ENCODE measurements at regions not wholly inside any gene's neighbourhood (a gene's known extent, or its start where the extent isn't known, plus 50 kb on each side); places are given as distances from the start of the nearest gene placed in this dataset.

DNA sequence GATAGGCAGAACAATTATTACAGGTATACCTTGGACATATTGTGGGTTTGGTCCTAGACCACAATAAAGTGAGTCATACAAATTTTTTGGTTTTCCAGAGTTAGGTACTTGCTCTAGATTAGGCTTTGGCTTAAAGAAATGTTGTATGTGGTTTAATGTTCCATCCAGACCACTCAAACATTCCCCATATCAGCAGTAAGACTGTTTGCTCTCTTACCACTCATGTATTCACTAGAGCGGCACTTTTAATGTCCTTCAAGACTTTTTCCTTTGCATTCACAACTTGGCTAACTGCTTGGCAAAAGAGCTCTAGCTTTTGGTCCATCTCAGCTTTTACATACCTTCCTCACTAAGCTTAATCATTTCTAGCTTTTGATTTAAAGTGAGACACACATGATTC lies 250.5 kb upstream of the SETMAR start:
- H3K4me3 ChIP-seq (ENCODE audit: control insufficient read depth, low read depth, low read length): no peak overlapping the region
- DNase-seq (ENCODE audit: low read depth): no peak
- TF ChIP-seq, protein P1, sequence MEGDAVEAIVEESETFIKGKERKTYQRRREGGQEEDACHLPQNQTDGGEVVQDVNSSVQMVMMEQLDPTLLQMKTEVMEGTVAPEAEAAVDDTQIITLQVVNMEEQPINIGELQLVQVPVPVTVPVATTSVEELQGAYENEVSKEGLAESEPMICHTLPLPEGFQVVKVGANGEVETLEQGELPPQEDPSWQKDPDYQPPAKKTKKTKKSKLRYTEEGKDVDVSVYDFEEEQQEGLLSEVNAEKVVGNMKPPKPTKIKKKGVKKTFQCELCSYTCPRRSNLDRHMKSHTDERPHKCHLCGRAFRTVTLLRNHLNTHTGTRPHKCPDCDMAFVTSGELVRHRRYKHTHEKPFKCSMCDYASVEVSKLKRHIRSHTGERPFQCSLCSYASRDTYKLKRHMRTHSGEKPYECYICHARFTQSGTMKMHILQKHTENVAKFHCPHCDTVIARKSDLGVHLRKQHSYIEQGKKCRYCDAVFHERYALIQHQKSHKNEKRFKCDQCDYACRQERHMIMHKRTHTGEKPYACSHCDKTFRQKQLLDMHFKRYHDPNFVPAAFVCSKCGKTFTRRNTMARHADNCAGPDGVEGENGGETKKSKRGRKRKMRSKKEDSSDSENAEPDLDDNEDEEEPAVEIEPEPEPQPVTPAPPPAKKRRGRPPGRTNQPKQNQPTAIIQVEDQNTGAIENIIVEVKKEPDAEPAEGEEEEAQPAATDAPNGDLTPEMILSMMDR (IDR thresholded peaks at IDR 0.05; ENCODE audit: control insufficient read depth, insufficient read depth, low read depth, low read length, missing control alignments): no peak

DNA sequence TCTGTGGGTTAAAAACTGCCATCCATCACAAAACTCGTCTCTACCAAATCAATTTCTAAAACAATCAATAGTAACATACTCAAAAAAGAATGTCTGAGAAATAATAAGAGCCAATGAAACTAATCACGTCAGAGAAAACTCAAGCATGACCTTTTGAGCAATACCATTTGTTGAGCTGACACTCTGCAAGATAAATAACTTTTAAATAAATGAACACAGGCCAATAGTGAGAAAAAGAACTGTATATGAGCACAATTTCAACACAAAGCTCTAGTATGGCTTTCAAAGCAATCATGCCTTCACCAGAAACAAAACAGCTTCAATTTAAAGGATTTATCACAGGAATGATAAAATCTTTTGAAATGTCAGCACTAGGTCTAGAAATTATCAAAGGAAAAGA lies 249.2 kb upstream of the SETMAR start:
- no peak for DNase-seq (ENCODE audit: low read depth)
- TF ChIP-seq, protein P1 (IDR thresholded peaks at IDR 0.05; ENCODE audit: control insufficient read depth, insufficient read depth, low read depth, low read length, missing control alignments): no peak

DNA sequence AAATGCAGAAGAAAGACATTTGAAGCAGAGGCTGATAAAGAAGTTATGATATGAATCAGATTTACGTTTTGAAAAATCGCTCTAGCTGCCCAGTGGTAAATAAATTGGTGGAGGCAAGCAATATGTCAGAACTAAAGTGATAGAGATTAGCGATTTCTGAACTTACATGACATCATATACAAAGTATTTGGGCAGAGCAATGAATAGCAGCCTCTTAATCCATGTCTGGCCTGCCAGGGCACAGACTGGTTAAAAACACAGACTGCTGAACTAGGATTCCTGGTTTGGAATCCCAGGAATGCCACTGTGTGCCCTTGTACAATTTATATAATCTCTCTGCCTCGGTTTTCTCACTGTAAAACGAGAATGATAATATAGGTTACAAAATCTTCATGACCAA lies 243.1 kb upstream of the SETMAR start:
- TF ChIP-seq, protein P1 (IDR thresholded peaks at IDR 0.05; ENCODE audit: control insufficient read depth, insufficient read depth, low read depth, low read length, missing control alignments): no peak
- H3K4me3 ChIP-seq (ENCODE audit: control insufficient read depth, low read depth, low read length): no peak overlapping the region
- no peak for DNase-seq (ENCODE audit: low read depth)

More for the DNA sequence above, 249.2 kb upstream of the SETMAR start:
- H3K4me3 ChIP-seq (ENCODE audit: control insufficient read depth, low read depth, low read length): no peak overlapping the region

- TF ChIP-seq, protein P1 (IDR thresholded peaks at IDR 0.05; ENCODE audit: control insufficient read depth, insufficient read depth, low read depth, low read length, missing control alignments): no peak
- no peak overlapping the region for H3K4me3 ChIP-seq (ENCODE audit: control insufficient read depth, low read depth, low read length)
- DNase-seq (ENCODE audit: low read depth): no peak
Observed at GRCh38 chr3:4060603-4061002, 242.6 kb upstream of the SETMAR start.

- DNase-seq (ENCODE audit: low read depth): no peak
- H3K4me3 ChIP-seq (ENCODE audit: control insufficient read depth, low read depth, low read length): no peak overlapping the region
- TF ChIP-seq, protein P1 (IDR thresholded peaks at IDR 0.05; ENCODE audit: control insufficient read depth, insufficient read depth, low read depth, low read length, missing control alignments): no peak
Observed at GRCh38 chr3:4061195-4061594, 242.0 kb upstream of the SETMAR start.

DNA sequence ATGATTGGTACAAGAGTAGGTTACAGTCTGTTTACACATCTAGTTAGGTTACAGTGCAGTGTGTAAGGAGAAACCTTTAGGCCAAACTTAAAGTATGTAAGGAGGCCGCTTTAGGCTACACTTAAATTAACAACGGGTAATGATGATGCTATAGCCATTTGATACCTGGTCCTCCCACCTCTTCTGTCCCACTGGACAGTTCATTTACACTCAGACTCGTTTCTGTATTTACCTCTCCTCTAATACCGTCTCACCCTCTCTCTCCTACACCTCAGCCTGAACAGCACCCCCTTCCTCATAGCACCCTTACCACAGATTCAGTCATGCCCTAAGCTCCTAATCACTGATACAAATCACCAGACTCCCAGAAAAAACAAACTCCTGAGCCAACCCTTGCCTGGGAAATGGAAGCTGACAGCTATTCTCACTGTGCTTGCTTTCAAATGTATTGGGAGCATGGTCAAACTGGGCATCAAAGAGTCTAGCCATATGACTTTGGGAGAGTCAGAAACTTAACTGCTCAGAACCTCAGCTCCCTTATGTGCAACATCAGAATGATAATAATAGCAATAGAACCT lies 241.3 kb upstream of the SETMAR start:
- no peak for DNase-seq (ENCODE audit: low read depth)
- TF ChIP-seq, protein P1 (IDR thresholded peaks at IDR 0.05; ENCODE audit: control insufficient read depth, insufficient read depth, low read depth, low read length, missing control alignments): no peak
- no peak overlapping the region for H3K4me3 ChIP-seq (ENCODE audit: control insufficient read depth, low read depth, low read length)

GRCh38 chr3:4062621-4063020 lies 240.5 kb upstream of the SETMAR start:
- H3K4me3 ChIP-seq (ENCODE audit: control insufficient read depth, low read depth, low read length): no peak overlapping the region
- no peak for DNase-seq (ENCODE audit: low read depth)
- TF ChIP-seq, protein P1 (IDR thresholded peaks at IDR 0.05; ENCODE audit: control insufficient read depth, insufficient read depth, low read depth, low read length, missing control alignments): no peak

Measured in AG09309 (cell line).